ENCODE measurements at regions not wholly inside any gene's neighbourhood (a gene's known extent, or its start where the extent isn't known, plus 50 kb on each side); places are given as distances from the start of the nearest gene placed in this dataset.

- CTCF ChIA-PET (ENCODE audit: low intra/inter-chr PET ratio): no interaction called here
- no peak for ATAC-seq
These were observed 198.9 kb upstream of the GEMIN8 start for GRCh38 chrX:14228611-14229010.

DNA sequence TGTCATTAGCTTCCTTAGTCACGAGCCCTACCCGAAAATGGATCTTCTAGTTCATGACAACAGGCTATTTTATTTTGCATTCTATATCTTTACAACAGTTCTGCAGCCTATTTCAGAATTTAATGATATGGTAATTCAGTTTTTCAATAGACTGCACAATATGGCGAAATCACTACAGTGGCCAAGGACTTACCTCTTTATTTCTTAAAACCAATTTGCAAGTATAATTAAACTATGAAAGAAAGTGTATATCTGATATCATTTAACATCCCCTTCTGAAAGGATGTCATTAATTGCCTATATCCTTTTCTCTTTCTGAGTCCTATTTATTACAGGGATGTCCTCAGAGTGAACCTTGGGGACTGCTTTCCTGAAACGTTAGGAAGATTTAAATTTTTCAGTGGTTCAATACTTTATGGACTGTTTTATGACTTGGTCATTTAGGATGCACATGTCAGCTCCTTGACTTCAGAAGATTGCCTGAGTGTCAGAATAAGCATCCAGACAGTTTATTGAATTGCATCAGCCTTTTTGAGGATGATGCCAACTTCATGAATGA lies 190.8 kb upstream of the GEMIN8 start:
- POLR2A ChIA-PET: no interaction called here
- no peak for ATAC-seq
- CTCF ChIA-PET (ENCODE audit: low intra/inter-chr PET ratio): no interaction called here
- no peaks in the 10 kb centered on the region for H4K20me1 ChIP-seq (replicated peaks; ENCODE audit: control insufficient read depth, insufficient read depth, low read length)
- no peak for DNase-seq (ENCODE audit: extremely low read depth in 1 of 4, low spot score in 3 of 4)
- intact Hi-C loops (cut with micrococcal nuclease): no loop called here
- in situ Hi-C loops (cut with MboI): no loop called here
- no TSS peak for BruUV-seq (replicated peaks)
- H3K9me1 ChIP-seq (ENCODE audit: control insufficient read depth, insufficient read depth, low read length): no peaks in the 10 kb centered on the region
- H3K4me3 ChIP-seq: no peak overlapping the region
- H3K9me3 ChIP-seq (replicated peaks; ENCODE audit: control insufficient read depth, insufficient read depth, low read depth, low read length): no peaks in the 10 kb centered on the region
- 2% methylated on average over 4 of the region's 4 CpGs for WGBS (ENCODE audit: insufficient coverage, low coverage, missing lambda C conversion rate)
- H3K36me3 ChIP-seq (ENCODE audit: control insufficient read depth, insufficient read depth, low read length): no peaks in the 10 kb centered on the region
- no peaks in the 10 kb centered on the region for H3K27me3 ChIP-seq (ENCODE audit: control insufficient read depth in 2 of 2, insufficient read depth in 2 of 2, low read length in 2 of 2)
- no peaks in the 10 kb centered on the region for H3K4me1 ChIP-seq (replicated peaks in 1 of 2; ENCODE audit: control insufficient read depth in 2 of 2, insufficient read depth in 2 of 2, low read length in 2 of 2)
- no peaks in the 10 kb centered on the region for H3K79me2 ChIP-seq (ENCODE audit: control insufficient read depth, insufficient read depth, low read length)
- no peak overlapping the region for H3K4me2 ChIP-seq (ENCODE audit: insufficient read depth, low read length)
- no peak overlapping the region for H3K9ac ChIP-seq (ENCODE audit: insufficient read depth in 1 of 2, low read depth in 2 of 2, low read length in 2 of 2)
- no peak overlapping the region for H3K27ac ChIP-seq (ENCODE audit: extremely low read depth, low read depth, low read length)
- H2AFZ ChIP-seq (ENCODE audit: low read depth, low read length): no peak overlapping the region
- FAIRE-seq: no peak
- TF ChIP-seq BRCA1 (IDR thresholded peaks at IDR 0.05): no peak
- no peak for TF ChIP-seq BRCA1 (CRISPR knock-in tag; IDR thresholded peaks at IDR 0.05)
- no peak for TF ChIP-seq SMARCA4 (IDR thresholded peaks at IDR 0.05)
- no peak for TF ChIP-seq HDAC3 (IDR thresholded peaks at IDR 0.05; ENCODE audit: borderline replicate concordance, partially characterized antibody)
- no peak for TF ChIP-seq ARID2 (IDR thresholded peaks at IDR 0.05)
- no peak for TF ChIP-seq MCM5 (IDR thresholded peaks at IDR 0.05; ENCODE audit: low read depth)
- TF ChIP-seq ZFX (CRISPR knock-in tag; IDR thresholded peaks at IDR 0.05): no peak
- TF ChIP-seq HDAC2 (IDR thresholded peaks at IDR 0.05): no peak
- no peak for TF ChIP-seq NR2C2 (CRISPR knock-in tag; IDR thresholded peaks at IDR 0.05)
- TF ChIP-seq NR2C2 (tag; IDR thresholded peaks at IDR 0.05): no peak
- TF ChIP-seq PHF8 (IDR thresholded peaks at IDR 0.05; ENCODE audit: borderline replicate concordance, low read length): no peak
- no peak for TF ChIP-seq POLR2AphosphoS2 (IDR thresholded peaks at IDR 0.05; ENCODE audit: low read length)
- no peak for TF ChIP-seq ZNF830 (CRISPR knock-in tag; IDR thresholded peaks at IDR 0.05)
- TF ChIP-seq TAF15 (IDR thresholded peaks at IDR 0.05; ENCODE audit: low read depth, low read length): no peak
- TF ChIP-seq U2AF2 (optimal IDR thresholded peaks at IDR 0.05; ENCODE audit: low read depth, low read length): no peak
- no peak for TF ChIP-seq TCFL5 (CRISPR knock-in tag; conservative IDR thresholded peaks at IDR 0.05)
- TF ChIP-seq NFIX (CRISPR knock-in tag; IDR thresholded peaks at IDR 0.05; ENCODE audit: low read depth): no peak

More at GRCh38 chrX:14228611-14229010, 198.9 kb upstream of the GEMIN8 start:
- intact Hi-C loops (cut with micrococcal nuclease): no loop called here
- Histone ChIP-seq H3K9ac (ENCODE audit: insufficient read depth in 1 of 2, low read depth in 2 of 2, low read length in 2 of 2) (no peak overlapping the region), H3K79me2 (ENCODE audit: control insufficient read depth, insufficient read depth, low read length) (no peaks in the 10 kb centered on the region), H3K4me2 (ENCODE audit: insufficient read depth, low read length) (no peak overlapping the region), H3K27me3 (ENCODE audit: control insufficient read depth in 2 of 2, insufficient read depth in 2 of 2, low read length in 2 of 2) (no peaks in the 10 kb centered on the region), H3K4me3 (no peak overlapping the region), H3K4me1 (replicated peaks in 1 of 2; ENCODE audit: control insufficient read depth in 2 of 2, insufficient read depth in 2 of 2, low read length in 2 of 2) (no peaks in the 10 kb centered on the region), H3K9me3 (replicated peaks; ENCODE audit: control insufficient read depth, insufficient read depth, low read depth, low read length) (no peaks in the 10 kb centered on the region), H3K9me1 (ENCODE audit: control insufficient read depth, insufficient read depth, low read length) (no peaks in the 10 kb centered on the region), H3K36me3 (ENCODE audit: control insufficient read depth, insufficient read depth, low read length) (no peaks in the 10 kb centered on the region), H4K20me1 (replicated peaks; ENCODE audit: control insufficient read depth, insufficient read depth, low read length) (no peaks in the 10 kb centered on the region), H2AFZ (ENCODE audit: low read depth, low read length) (no peak overlapping the region), H3K27ac (ENCODE audit: extremely low read depth, low read depth, low read length) (no peak overlapping the region)
- POLR2A ChIA-PET: no interaction called here
- in situ Hi-C loops (cut with MboI): no loop called here
- 0% methylated on average over 2 of the region's 2 CpGs for WGBS (ENCODE audit: insufficient coverage, low coverage, missing lambda C conversion rate)
- FAIRE-seq (no peak), DNase-seq (ENCODE audit: extremely low read depth in 1 of 4, low spot score in 3 of 4) (no peak)
- TF ChIP-seq, protein P1, sequence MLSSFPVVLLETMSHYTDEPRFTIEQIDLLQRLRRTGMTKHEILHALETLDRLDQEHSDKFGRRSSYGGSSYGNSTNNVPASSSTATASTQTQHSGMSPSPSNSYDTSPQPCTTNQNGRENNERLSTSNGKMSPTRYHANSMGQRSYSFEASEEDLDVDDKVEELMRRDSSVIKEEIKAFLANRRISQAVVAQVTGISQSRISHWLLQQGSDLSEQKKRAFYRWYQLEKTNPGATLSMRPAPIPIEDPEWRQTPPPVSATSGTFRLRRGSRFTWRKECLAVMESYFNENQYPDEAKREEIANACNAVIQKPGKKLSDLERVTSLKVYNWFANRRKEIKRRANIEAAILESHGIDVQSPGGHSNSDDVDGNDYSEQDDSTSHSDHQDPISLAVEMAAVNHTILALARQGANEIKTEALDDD (IDR thresholded peaks at IDR 0.05): no peak
- no peak for TF ChIP-seq MCM7 (IDR thresholded peaks at IDR 0.05)
- no TSS peak for BruUV-seq (replicated peaks)
